SW 1271 (cell line): ENCODE measurements at regions not wholly inside any gene's neighbourhood (a gene's known extent, or its start where the extent isn't known, plus 50 kb on each side); places are given as distances from the start of the nearest gene placed in this dataset.
"Not testable (repeated sequence)": the region's sequence is repeated elsewhere in the genome, so short reads cannot be mapped to it uniquely, and the experiment has no call there.

ENCODE experiments used
- DNase-seq, 2 experiments: peaks; one replicate each; lab custom pipeline; 2025; lab: John Stamatoyannopoulos, UW

DNA sequence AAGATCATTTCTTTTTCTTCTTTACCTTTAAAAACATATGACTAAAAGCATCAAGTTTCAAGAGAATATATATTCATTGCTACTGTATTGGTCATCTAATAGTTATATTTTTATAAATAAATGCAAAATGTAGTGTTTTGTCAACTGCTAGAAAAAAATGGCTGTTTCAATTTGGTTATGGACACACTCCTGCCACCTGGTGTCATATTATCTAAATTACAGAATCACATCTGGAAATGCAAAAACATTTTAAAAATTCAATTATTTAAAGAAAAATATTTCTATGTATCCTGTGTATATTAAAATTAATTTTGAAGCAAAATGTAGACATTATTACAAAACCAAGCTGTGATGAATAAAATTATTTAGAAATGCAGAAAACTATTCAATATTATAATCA is 329.4 kb upstream of the PCDH18 start:
- peak in 1 of 2 experiments; percentile 1 for DNase-seq

DNA sequence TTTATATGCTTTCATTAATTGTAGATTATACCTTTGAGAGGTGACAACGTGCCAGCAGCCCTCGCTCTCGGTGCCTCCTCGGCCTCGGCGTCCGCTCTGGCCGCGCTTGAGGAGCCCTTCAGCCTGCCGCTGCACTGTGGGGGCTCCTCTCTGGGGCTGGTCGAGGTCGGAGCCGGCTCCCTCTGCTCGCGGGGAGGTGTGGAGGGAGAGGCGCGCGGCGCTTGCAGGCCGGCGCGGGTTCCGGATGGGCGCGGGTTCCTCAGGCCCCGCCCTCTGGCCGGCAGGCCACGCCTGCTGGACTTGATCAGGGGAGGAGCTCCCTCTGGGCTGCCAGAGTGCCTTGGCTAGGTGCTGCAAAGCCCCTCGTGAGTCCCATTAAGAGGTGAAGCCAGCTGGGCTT is 321.1 kb upstream of the PCDH18 start:
- no peak for DNase-seq

DNA sequence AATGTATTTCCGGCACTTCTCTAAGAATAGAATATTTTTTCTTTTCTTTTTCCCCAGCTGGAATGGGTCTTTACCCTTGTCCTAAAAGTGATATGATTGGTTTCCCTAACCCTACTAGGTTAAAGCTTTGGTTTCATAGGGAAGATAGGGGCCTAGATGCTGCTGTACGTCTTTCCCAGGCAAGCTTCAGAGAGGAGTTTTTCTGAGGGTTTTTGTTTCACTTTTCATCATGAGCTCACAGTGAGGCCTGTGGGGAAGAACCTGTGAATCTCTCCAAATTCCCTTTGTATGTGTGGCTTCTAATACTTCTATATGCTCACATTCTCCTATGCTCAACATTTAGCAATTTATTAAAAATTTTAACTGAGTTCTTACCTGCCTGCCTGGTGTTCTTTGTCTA is 320.0 kb upstream of the PCDH18 start:
- DNase-seq: no peak

DNA sequence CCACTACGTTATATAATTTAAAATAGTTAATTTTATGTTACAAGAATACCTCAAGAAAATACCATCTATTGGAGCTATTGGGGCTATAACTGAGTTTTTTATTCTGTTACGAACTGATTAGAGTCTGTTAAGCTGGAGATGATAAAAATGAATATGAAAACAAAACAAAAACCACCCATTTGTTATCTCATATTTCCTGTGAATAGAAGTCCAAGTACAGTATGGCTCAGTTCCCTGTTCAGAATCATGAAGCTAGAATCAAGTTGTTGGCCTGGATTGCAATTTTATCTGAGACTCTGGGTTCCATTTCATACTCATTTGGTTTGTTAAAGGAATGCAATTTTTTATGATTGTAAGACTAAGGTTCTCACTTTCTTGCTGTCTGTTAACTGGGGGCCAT is 319.1 kb upstream of the PCDH18 start:
- no peak for DNase-seq

DNA sequence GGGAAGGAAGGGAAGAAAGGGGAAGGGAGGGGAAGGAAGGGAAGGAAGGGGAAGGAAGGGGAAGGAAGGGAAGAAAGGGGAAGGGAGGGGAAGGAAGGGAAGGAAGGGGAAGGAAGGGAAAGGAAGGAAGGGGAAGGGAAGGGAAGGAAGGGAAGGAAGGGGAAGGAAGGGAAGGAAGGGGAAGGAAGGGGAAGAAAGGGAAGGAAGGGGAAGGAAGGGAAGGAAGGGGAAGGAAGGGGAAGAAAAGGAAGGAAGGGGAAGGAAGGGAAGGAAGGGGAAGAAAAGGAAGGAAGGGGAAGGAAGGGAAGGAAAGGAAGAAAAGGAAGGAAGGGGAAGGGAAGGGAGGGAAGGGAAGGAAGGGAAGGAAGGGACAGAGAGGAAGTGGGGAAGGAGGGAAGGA is 295.7 kb upstream of the PCDH18 start:
- not testable (repeated sequence) for DNase-seq

DNA sequence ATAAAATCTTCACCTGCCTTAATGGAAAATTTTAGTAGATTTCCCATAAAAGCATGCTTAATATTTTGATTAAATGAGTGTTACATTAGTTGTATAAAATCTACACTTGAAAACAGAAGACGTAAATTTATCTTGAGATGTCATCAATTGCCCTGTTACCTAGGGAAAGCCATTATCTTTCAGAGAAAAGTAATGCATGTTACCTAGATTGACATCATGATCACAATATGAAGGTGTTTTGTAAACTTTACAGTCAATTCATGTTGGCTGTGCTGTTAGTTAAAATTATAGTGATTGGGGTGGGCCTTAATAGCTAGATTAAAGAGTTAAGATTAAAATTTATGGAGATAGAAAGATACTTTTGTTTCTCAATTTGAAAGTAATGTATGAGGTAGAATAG is 293.2 kb upstream of the PCDH18 start:
- DNase-seq: no peak

DNA sequence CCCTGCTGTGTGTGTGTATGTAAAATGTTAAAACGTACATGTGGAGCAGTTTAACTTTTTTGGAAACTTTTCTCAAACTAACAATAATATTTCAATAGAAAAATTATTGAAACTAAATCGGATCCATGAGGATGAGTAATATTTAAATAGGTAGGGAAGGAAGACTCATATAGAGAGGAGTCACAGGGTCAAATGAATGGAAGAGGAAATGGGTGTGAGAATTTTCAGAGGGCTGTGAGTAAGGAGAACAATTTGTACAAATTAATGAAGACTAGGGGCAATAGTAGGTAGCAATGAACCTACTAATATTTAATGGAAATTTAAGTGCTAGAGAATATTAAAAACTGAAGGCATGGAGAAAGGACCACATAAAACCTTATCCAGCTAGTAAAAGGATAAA is 290.7 kb upstream of the PCDH18 start:
- DNase-seq: no peak

DNA sequence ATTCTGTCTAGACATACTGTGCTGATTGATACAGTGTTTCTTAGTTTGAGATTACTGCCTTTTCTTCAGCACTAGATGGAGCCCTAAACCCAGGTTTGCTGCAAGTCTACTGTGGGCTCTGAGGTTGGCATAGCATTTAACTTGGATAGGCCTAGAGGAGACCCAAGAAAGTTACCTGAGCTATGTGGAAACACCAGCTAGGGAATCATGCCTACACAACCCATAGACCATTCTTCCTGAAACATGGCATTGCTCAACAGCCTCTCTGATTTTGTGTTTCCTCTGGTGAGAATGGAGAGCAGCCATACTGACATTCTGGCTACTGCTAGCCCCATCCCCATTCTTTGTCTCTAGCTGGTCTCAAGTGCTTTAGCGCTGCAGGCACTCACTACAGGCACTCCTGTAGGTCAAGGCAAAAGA is 287.7 kb upstream of the PCDH18 start:
- DNase-seq: peak in 1 of 2 experiments; percentile 25

DNA sequence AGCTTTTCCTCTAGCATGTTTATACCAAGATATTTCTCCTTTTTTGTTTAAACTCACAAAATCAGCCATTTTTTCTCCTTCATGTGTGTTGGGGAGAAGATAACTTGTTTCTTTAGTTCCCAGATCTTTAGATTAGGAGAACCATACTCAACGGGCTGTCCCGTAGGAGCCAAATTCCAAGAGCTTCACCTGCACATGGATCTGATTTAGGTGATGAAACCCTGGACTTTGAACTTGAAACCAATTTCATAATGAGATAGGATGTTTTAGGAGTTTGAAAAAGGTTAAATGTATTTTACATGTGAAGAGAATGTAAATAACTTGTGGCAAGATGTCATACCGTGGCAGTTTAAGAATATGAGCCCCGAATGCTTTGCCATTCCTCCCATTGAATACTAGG is 280.0 kb upstream of the PCDH18 start:
- no peak for DNase-seq

DNA sequence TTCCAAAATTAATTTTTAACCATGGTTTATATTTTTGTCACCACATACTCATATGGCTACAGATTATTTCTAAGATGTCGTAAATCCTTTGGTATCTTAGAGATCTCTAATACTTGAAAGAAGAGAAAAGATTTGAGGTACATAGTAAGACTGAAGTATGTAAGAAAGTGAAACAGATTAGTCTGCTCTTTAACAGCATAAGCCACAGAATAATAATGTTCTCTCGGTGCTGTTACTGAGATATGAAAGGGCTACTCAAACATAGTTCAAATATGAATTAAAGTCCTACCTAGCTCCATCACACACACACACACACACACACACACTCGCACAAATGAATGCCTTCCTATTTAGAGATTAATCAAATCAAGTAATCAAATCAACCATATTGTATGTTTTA is 274.1 kb upstream of the PCDH18 start:
- DNase-seq: no peak

DNA sequence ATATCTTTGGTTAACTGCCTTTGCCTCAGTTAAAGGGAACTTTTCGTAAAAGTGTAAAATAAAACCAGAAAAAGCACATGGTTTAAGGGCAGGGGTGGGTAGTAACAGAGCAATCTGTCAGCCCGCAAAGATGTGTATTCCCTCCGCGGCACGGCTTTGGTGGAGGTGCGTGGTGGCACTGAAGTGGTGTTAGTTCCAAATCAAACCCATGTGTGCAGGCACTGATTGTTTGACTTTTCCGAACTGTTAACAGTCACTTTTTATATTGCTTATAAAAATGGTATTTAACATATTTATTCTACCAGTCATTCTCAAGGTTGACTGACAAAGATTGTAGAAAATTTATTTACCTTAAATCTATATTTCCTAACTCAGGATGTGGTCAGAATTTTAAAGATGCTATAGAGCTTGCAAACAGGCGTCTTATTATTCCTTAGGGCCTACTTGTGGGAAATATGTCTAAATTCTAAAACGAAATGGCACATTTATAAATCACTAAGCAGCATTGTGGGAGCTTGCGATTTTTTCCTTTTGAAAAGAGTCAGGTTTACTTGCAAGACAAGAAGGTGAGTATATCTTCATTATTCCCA is 272.7 kb upstream of the PCDH18 start:
- no peak for DNase-seq

DNA sequence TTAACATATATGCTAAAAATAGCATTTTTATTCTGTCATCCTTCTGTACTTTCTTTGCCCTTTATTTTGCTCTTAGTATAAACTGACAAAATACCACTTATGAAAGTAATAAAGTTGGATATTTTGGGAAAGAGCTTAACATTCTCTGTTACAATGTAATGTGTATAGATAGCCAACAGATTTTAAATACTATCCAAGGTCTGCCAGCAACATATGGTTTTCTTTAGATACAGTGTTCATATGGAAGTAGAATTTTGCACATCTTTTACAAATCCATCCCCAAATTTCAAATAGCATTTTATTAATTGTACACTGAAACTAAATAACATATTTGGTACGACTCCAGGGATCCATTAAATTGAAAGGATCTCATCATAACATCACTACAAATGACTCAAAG is 268.6 kb upstream of the PCDH18 start:
- DNase-seq: no peak

DNA sequence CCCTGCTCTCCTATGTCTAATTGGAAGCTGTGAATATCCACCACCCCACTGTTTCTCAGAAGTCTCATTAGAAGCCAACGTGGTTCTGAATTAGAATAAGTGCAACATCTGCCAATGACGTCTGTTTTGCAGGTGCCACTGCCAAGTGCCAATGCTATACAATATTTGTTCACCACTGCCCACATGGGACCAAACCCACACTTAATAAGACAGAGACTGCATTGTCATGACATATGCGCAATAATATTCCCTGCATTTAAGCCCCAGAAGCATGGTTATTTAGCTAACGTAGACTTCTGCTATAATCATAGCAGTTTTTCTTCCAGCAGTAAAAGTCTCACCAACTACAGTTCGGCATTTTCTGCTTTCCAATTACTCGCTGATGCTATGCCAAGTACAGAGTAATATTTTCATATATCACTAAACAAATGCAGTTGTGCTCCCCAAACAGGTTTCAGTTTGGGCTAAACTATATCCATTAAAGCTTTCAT is 262.5 kb upstream of the PCDH18 start:
- DNase-seq: no peak

DNA sequence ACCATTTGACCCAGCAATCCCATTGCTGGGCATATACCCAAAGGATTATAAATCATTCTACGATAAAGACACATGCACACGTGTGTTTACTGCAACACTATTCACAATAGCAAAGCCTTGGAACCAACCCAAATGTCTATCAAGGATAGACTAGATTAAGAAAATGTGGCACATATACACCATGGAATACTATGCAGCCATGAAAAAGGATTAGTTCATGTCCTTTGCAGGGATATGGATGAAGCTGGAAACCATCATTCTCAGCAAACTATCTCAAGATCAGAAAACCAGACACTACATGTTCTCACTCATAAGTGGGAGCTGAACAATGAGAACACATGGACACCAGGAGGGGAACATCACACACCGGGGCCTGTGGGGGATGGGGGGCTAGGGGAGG is 257.0 kb upstream of the PCDH18 start:
- DNase-seq: not testable (repeated sequence)

DNA sequence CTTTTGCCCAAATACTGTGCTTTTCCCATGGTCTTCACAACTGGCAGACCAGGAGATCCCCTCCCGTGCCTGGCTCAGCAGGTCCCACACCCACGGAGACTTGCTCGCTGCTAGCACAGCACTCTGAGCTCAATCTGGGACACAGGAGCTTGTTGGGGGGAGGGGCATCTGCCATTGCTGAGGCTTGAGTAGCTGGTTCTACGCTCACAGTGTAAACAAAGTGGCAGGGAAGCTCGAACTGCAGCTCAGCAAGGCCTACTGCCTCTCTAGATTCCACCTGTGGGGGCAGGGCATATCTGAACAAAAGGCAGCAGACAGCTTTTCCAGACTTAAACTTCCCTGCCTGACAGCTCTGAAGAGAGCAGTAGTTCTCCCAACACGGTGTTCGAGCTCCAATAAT is 251.6 kb upstream of the PCDH18 start:
- DNase-seq: not testable (repeated sequence)

DNA sequence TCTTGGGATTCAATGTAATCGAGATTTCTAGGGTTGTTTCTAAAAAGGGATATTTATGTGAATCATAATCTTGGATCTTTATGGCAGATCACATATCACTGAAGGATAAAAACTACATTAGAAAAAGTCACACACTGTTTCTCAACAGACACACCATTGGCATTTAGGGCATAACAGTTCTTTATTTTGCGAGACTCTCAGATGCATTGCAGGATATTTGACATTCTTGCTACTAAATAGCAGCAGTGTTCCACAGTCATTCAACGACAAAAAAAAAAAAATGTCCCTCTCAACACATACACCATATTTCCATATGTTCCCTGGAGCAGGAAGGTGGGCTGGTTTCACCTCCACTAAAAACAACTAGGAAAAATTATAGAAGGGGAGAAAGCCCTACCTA is 243.4 kb upstream of the PCDH18 start:
- no peak for DNase-seq

DNA sequence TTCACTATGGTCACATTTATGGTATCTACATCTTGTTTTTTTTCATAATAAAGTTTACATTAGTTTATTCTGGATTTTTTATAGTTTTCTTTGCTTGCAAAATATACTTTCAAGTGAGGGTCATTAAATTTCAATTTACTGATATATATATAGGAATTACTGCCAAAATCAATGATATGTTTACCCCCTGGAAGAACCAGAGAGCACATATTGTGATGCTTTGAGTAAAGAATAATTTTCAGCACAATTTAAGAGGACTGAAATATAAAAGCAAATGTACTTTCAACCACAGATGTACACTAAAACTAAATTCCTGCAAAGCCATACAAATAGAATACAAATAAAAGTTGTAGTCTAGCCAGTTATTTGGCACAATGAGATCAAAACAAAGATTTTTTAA is 242.2 kb upstream of the PCDH18 start:
- DNase-seq: no peak

DNA sequence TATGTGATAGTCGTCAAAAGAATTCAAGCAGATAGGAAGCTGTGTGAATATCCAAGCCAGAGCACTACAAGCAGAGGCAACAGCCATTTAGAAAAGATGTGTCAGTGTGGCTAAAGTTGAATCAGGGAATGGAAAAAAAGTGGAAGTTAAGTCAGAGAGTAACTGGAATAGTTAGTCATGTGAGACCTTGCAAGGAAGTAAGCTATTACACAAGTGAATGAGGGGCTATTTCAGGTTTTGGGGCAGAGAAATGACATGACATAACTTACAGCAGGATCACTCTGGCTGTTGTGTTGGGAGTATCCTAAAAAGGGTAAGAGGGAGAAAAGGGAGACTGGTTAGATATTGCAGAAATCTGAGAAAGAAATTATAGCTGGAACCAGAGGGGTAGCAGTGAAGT is 236.6 kb upstream of the PCDH18 start:
- DNase-seq: no peak

DNA sequence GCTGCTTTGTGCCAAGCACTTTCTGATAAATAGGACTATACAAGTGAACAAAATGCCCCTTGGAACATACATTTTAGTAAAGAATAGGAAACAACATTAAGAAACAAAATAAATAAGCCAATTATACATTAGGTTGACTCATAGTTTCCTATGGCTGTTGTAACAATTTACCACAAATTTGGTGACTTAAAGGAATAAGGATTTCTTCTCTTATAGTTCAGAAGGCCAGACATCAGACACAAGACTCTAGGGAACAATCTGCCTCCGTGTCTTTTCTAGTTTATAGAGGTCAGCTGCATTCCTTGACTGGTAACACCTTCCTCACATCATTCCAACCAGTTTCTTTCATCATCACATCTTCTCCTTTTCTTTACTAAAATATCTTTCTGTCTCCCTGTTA is 235.9 kb upstream of the PCDH18 start:
- no peak for DNase-seq

DNA sequence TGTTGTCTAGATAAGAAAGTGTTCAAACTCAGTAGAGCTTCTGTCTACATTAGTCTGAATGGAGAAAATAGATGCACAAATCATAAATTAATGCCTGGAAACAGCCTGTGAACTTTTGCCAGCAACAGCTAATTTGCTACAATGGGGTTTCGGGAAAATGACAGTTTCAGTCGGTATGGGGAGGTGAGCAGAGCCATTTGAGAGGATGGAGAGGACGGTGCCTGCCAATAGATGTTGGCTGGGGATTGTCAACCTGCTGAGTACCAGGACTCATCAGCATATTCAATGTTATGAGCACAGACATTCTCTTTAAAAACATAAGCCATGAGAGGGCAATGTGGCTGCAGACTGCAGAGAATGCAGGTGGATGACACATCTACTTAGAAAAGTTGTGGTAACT is 230.3 kb upstream of the PCDH18 start:
- no peak for DNase-seq

DNA sequence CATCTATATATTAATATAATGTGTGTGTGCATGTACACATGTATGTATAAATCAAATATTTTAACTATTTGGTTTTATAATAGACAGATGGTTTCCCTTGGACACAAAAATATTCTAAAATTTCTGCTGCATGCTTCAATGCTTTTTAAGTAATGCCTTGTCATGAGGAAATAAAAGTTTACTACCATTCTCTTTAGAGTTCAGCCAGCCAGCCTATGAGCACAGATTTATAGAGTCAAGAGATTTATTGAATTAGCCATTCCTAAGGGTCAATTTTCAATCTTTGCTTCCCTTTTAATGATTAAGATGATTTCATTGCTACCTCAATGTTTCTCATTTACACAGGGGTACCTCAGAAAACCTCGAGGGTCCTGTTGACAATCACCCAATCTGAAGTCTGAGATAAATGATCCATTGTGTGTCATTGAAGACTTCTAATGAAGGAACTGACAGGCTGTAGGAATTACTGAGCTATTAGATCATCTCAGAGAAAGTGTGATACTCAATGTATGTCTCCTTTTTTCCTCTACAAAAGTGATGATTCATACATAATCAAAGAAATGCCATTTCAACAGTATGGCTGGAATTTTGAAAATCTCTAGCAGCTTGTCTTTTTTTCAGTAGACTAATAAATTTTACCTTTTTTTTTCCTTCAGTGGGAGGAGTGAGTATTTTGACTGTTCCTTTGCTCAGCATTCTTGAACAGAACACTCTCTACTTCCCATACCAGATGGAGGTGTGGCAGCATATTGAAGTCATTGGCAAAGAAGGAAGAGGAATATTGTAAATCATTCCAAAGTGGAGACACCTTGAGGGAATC is 222.6 kb upstream of the PCDH18 start:
- DNase-seq: peak; percentile 2 to 45

DNA sequence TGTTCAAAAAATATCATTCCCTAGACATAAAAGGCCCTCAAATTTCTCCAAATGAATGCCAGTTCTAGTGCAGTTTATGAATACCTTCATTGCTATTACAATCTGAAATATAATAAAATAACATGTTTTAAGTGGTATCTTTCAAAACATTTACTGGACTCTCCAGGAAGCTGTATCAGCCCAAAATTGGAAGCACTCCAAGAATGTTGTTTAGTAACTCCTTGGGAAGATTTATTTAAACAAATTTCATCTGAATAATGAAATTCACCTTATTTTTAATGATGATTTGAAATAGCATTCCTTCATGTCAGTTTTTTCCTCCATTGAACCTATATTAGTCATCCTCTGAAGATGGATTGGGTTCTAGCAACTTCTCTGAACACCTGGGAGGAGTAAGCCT is 217.2 kb upstream of the PCDH18 start:
- no peak for DNase-seq

DNA sequence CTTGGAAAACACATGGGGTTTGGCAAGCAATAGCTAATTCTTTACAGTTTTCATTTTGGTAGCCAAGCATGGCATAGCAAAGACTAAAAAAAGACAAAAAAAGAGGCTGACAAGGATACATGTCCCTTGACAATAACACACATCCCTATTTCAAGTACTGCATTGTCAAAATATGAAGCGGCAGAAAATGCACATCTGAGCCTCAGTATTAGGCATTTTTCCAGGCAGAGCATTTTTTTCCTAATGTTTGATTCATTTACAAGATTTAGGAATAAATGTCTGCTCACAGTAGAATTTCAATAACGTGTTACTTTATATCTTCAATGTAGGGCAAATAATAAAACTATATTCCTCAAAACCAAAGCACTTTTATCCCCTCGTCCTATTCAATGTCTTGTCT is 216.3 kb upstream of the PCDH18 start:
- no peak for DNase-seq

DNA sequence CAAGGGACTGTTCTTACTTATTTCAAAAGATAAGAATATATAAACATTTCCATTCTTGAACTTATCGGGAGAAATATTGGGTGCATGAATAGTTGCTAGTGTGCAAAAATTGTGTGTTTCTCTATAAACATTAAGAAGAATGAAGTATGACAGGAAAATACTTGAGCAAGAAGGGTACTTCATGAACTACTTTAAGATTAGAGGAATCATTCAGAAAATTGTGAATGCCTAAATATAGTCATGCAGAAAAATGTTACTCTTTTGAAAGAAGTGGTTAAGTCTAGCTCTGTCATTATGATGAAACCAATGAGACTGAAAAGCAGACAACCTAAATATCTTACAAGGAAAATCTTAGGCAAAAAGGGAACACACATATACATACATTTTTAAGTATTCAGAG is 207.8 kb upstream of the PCDH18 start:
- no peak for DNase-seq
